HG03066 (cell line): ENCODE measurements at regions not wholly inside any gene's neighbourhood (a gene's known extent, or its start where the extent isn't known, plus 50 kb on each side); places are given as distances from the start of the nearest gene placed in this dataset.

Source experiments
- ATAC-seq: cut with Tn5 transposase; IDR thresholded peaks from one replicate; pipeline ENCODE4 v1.9.1; 2021; ENCODE audit warnings: low read depth; ENCODE audit not compliant: unreplicated experiment

GRCh38 chr10:2982146-2982545, 85.2 kb upstream of the PFKP start:
- no peak for ATAC-seq

GRCh38 chr10:2981361-2981801, 86.0 kb upstream of the PFKP start:
- no peak for ATAC-seq

- no peak for ATAC-seq
Observed at GRCh38 chr10:2980791-2981360, 86.5 kb upstream of the PFKP start.

- no peak for ATAC-seq
Observed at GRCh38 chr10:2980116-2980515, 87.2 kb upstream of the PFKP start.

- no peak for ATAC-seq
Observed at GRCh38 chr10:2979306-2979705, 88.0 kb upstream of the PFKP start.

- ATAC-seq: no peak
Observed at GRCh38 chr10:2978574-2979273, 88.6 kb upstream of the PFKP start.

GRCh38 chr10:2978111-2978510, 89.2 kb upstream of the PFKP start:
- peak; percentile 56 for ATAC-seq

GRCh38 chr10:2974503-2975207, 92.7 kb upstream of the PFKP start:
- ATAC-seq: no peak

- ATAC-seq: no peak
Observed at GRCh38 chr10:2974083-2974482, 93.3 kb upstream of the PFKP start.

- no peak for ATAC-seq
Observed at GRCh38 chr10:2972810-2973209, 94.5 kb upstream of the PFKP start.

GRCh38 chr10:2972216-2972615, 95.1 kb upstream of the PFKP start:
- ATAC-seq: no peak

- ATAC-seq: no peak
Observed at GRCh38 chr10:2970190-2970823, 97.0 kb upstream of the PFKP start.

GRCh38 chr10:2968401-2969058, 98.8 kb upstream of the PFKP start:
- no peak for ATAC-seq

GRCh38 chr10:2966134-2966533, 101.2 kb upstream of the PFKP start:
- no peak for ATAC-seq

- no peak for ATAC-seq
Observed at GRCh38 chr10:2964632-2965296, 102.6 kb upstream of the PFKP start.

GRCh38 chr10:2963889-2964631, 103.3 kb upstream of the PFKP start:
- ATAC-seq: no peak

- ATAC-seq: no peak
Observed at GRCh38 chr10:2962194-2962593, 105.2 kb upstream of the PFKP start.

- ATAC-seq: no peak
Observed at GRCh38 chr10:2958659-2959058, 108.7 kb upstream of the PFKP start.

- ATAC-seq: no peak
Observed at GRCh38 chr10:2957785-2958184, 109.6 kb upstream of the PFKP start.

GRCh38 chr10:2955064-2955463, 112.3 kb upstream of the PFKP start:
- no peak for ATAC-seq
